ENCODE measurements at regions not wholly inside any gene's neighbourhood (a gene's known extent, or its start where the extent isn't known, plus 50 kb on each side); places are given as distances from the start of the nearest gene placed in this dataset.

DNA sequence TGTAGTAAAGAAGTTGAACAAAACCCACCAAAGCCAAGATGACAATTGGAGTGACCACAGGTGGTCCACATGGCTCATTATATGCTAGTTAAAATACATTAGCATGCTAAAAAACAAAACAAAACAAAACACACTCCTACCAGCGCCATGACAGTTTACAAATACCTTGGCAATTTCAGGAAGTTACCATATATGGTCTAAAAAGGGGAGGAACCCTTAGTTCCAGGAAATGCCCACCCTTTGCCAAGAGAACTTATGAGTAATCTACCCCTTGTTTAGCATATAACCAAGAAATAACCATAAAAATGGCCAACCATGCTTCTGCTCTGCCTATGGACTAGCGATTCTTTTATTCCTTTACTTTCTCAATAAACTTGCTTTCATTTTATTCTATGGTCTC is 979.1 kb upstream of the POT1 start:
- no peak overlapping the region for H3K4me3 ChIP-seq (ENCODE audit: low read depth, low read length)
- DNase-seq (ENCODE audit: low read depth): no peak
- TF ChIP-seq, protein P1, sequence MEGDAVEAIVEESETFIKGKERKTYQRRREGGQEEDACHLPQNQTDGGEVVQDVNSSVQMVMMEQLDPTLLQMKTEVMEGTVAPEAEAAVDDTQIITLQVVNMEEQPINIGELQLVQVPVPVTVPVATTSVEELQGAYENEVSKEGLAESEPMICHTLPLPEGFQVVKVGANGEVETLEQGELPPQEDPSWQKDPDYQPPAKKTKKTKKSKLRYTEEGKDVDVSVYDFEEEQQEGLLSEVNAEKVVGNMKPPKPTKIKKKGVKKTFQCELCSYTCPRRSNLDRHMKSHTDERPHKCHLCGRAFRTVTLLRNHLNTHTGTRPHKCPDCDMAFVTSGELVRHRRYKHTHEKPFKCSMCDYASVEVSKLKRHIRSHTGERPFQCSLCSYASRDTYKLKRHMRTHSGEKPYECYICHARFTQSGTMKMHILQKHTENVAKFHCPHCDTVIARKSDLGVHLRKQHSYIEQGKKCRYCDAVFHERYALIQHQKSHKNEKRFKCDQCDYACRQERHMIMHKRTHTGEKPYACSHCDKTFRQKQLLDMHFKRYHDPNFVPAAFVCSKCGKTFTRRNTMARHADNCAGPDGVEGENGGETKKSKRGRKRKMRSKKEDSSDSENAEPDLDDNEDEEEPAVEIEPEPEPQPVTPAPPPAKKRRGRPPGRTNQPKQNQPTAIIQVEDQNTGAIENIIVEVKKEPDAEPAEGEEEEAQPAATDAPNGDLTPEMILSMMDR (IDR thresholded peaks at IDR 0.05; ENCODE audit: insufficient read depth, low read depth, low read length): no peak
- H3K27me3 ChIP-seq (ENCODE audit: control insufficient read depth, insufficient read depth, low read length): no peaks in the 10 kb centered on the region
- CTCF ChIA-PET: no interaction called here
- no peaks in the 10 kb centered on the region for H3K36me3 ChIP-seq (ENCODE audit: control insufficient read depth, insufficient read depth, low read length)
- POLR2A ChIA-PET: no interaction called here

DNA sequence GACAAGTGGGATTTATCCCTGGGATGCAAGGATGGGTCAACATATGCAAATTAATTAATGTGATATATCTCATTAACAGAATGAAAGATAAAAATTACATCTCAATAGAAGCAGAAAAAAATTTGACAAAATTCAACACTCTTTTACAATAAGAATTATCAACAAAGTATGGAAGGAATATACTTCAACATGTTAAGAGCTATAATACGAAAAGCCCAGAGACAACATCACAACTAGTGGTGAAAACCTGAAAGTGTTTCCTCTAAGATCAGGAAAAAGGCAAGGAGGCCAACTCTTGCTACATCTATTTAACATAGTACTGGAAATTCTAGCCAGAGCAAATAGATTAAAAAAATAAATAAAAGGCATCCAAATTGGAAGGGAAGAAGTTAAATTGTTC is 970.0 kb upstream of the POT1 start:
- TF ChIP-seq, protein P1 (IDR thresholded peaks at IDR 0.05; ENCODE audit: insufficient read depth, low read depth, low read length): no peak
- POLR2A ChIA-PET: no interaction called here
- Histone ChIP-seq H3K36me3 (ENCODE audit: control insufficient read depth, insufficient read depth, low read length) (no peaks in the 10 kb centered on the region), H3K27me3 (ENCODE audit: control insufficient read depth, insufficient read depth, low read length) (no peaks in the 10 kb centered on the region), H3K4me3 (ENCODE audit: low read depth, low read length) (no peak overlapping the region)
- CTCF ChIA-PET: no interaction called here
- DNase-seq (ENCODE audit: low read depth): no peak

DNA sequence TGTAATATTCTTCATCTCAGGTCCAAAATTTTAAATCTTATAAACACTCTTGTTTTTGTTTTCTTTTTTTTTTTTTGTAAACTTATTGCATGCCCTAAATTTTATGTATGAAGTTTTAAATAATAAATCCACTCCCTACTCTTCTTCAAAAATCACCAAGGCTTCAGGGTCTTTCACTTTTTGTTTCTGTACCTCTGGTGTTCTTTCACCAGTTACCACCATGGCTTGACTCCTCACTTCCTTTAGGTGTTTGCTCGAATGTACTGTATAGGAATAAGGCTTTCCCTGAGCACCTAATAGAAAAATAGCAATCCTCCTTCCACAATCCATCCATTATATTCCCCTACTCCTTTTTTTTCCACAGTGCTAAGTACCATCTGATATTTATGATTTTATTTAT is 962.8 kb upstream of the POT1 start:
- CTCF ChIA-PET: no interaction called here
- Histone ChIP-seq H3K4me3 (ENCODE audit: low read depth, low read length) (no peak overlapping the region), H3K36me3 (ENCODE audit: control insufficient read depth, insufficient read depth, low read length) (no peaks in the 10 kb centered on the region), H3K27me3 (ENCODE audit: control insufficient read depth, insufficient read depth, low read length) (no peaks in the 10 kb centered on the region)
- TF ChIP-seq, protein P1 (IDR thresholded peaks at IDR 0.05; ENCODE audit: insufficient read depth, low read depth, low read length): no peak
- no peak for DNase-seq (ENCODE audit: low read depth)
- POLR2A ChIA-PET: no interaction called here

DNA sequence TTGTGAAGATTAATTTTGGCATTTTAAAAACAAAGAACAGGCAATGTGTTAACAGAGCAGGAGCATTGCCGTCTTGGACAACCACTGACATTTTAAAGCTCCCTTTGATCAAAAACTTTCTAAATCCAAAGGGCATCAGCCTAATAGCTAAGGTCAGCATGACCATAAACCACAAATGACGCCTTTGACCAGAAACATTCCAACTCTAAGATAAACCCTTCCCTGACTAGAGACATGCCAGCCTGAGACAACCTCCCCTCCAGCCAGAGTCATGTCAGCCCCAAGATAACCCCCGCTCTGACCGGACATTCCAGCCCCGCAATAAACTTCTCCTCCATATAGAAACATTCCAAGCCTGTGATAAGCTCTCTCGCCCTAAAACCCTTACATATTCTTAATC is 949.4 kb upstream of the POT1 start:
- Histone ChIP-seq H3K4me3 (ENCODE audit: low read depth, low read length) (no peak overlapping the region), H3K36me3 (ENCODE audit: control insufficient read depth, insufficient read depth, low read length) (no peaks in the 10 kb centered on the region), H3K27me3 (ENCODE audit: control insufficient read depth, insufficient read depth, low read length) (no peaks in the 10 kb centered on the region)
- POLR2A ChIA-PET: no interaction called here
- CTCF ChIA-PET: no interaction called here
- TF ChIP-seq, protein P1 (IDR thresholded peaks at IDR 0.05; ENCODE audit: insufficient read depth, low read depth, low read length): no peak
- DNase-seq (ENCODE audit: low read depth): no peak

DNA sequence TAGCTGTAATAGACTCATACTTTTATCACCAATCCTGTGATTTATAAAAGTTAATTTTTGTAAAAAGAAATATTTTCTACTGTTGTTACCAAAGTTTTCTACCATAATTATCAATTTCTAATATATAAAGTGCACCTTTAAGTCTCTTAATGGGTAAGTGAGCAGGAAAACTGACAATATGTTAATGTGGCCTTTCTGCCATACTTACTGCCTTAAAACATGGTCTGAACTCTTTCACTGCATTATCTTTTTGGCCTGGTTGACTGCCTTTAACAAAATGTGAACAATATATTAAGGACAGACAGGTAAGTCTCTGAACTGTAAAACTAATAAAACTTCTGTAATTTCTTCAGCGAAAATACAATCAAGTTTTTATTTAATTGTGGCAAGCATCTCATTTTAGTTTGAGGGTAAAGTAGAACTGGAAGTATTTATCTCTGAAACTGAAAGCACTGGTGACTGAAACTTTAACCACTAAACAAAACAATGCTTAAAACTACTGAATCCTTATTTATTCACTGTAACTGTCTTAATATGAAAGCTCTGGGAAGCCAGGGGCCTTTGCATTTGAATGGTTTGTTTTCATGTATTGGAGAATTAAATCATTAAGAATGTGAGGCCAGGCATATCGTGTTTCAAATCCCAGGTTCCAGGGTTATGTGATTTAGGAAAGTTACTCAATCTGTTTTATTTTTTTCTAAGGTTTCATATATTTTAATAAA is 948.8 kb upstream of the POT1 start:
- Histone ChIP-seq H3K4me3 (ENCODE audit: low read depth, low read length) (no peak overlapping the region), H3K36me3 (ENCODE audit: control insufficient read depth, insufficient read depth, low read length) (no peaks in the 10 kb centered on the region), H3K27me3 (ENCODE audit: control insufficient read depth, insufficient read depth, low read length) (no peaks in the 10 kb centered on the region)
- DNase-seq (ENCODE audit: low read depth): no peak
- POLR2A ChIA-PET: no interaction called here
- CTCF ChIA-PET: no interaction called here
- TF ChIP-seq, protein P1 (IDR thresholded peaks at IDR 0.05; ENCODE audit: insufficient read depth, low read depth, low read length): no peak
